CD4-positive, alpha-beta T cell treated with Interleukin-17A for 1 hour (primary cell): ENCODE measurements at regions not wholly inside any gene's neighbourhood (a gene's known extent, or its start where the extent isn't known, plus 50 kb on each side); places are given as distances from the start of the nearest gene placed in this dataset.
"Not testable (repeated sequence)": the region's sequence is repeated elsewhere in the genome, so short reads cannot be mapped to it uniquely, and the experiment has no call there.

Experiments used
- DNase-seq: peaks from one replicate; pipeline ENCODE4 v3.0.0-alpha.2; 2020

GRCh38 chr3:170814822-170815221 is 55.2 kb downstream of the RPL22L1 start:
- DNase-seq = no peak

- DNase-seq = no peak
Observed at GRCh38 chr3:170813266-170813665, 56.7 kb downstream of the RPL22L1 start.

GRCh38 chr3:170811928-170812591 is 57.9 kb downstream of the RPL22L1 start:
- DNase-seq = peak; percentile 78

- no peak for DNase-seq
Observed at GRCh38 chr3:170811515-170811914, 58.5 kb downstream of the RPL22L1 start.

- DNase-seq = no peak
Observed at GRCh38 chr3:170809975-170810357, 60.0 kb downstream of the RPL22L1 start.

GRCh38 chr3:170809007-170809974 is 60.7 kb downstream of the RPL22L1 start:
- DNase-seq = peak; percentile 10

- no peak for DNase-seq
Observed at GRCh38 chr3:170808041-170808440, 62.0 kb downstream of the RPL22L1 start.

- DNase-seq = no peak
Observed at GRCh38 chr3:170806676-170807075, 63.3 kb downstream of the RPL22L1 start.

GRCh38 chr3:170806141-170806540 is 63.9 kb downstream of the RPL22L1 start:
- no peak for DNase-seq

- DNase-seq = not testable (repeated sequence)
Observed at GRCh38 chr3:170805296-170805695, 64.7 kb downstream of the RPL22L1 start.

GRCh38 chr3:170804634-170805033 is 65.4 kb downstream of the RPL22L1 start:
- not testable (repeated sequence) for DNase-seq

- no peak for DNase-seq
Observed at GRCh38 chr3:170804078-170804477, 65.9 kb downstream of the RPL22L1 start.

GRCh38 chr3:170802164-170803151 is 67.5 kb downstream of the RPL22L1 start:
- no peak for DNase-seq

GRCh38 chr3:170801597-170801996 is 68.4 kb downstream of the RPL22L1 start:
- DNase-seq = no peak

GRCh38 chr3:170800275-170800674 is 69.7 kb downstream of the RPL22L1 start:
- DNase-seq = not testable (repeated sequence)

GRCh38 chr3:170799009-170799408 is 71.0 kb downstream of the RPL22L1 start:
- no peak for DNase-seq

GRCh38 chr3:170797685-170798084 is 72.3 kb downstream of the RPL22L1 start:
- DNase-seq = no peak

GRCh38 chr3:170792471-170792870 is 77.5 kb downstream of the RPL22L1 start:
- DNase-seq = no peak

- no peak for DNase-seq
Observed at GRCh38 chr3:170790647-170791046, 79.3 kb downstream of the RPL22L1 start.

GRCh38 chr3:170787464-170787863 is 82.5 kb downstream of the RPL22L1 start:
- no peak for DNase-seq

GRCh38 chr3:170785454-170785853 is 84.5 kb downstream of the RPL22L1 start:
- DNase-seq = no peak

GRCh38 chr3:170784406-170784805 is 85.6 kb downstream of the RPL22L1 start:
- no peak for DNase-seq

- no peak for DNase-seq
Observed at GRCh38 chr3:170780955-170781354, 89.0 kb downstream of the RPL22L1 start.
